HG02642 (cell line): ENCODE measurements at regions not wholly inside any gene's neighbourhood (a gene's known extent, or its start where the extent isn't known, plus 50 kb on each side); places are given as distances from the start of the nearest gene placed in this dataset.

Source experiments
- ATAC-seq: cut with Tn5 transposase; IDR thresholded peaks from one replicate; pipeline ENCODE4 v1.9.1; 2021; ENCODE audit warnings: mild to moderate bottlenecking; ENCODE audit not compliant: unreplicated experiment, poor library complexity

GRCh38 chr3:135771760-135772159 is 193.8 kb upstream of the PPP2R3A start:
- ATAC-seq, result no peak

DNA sequence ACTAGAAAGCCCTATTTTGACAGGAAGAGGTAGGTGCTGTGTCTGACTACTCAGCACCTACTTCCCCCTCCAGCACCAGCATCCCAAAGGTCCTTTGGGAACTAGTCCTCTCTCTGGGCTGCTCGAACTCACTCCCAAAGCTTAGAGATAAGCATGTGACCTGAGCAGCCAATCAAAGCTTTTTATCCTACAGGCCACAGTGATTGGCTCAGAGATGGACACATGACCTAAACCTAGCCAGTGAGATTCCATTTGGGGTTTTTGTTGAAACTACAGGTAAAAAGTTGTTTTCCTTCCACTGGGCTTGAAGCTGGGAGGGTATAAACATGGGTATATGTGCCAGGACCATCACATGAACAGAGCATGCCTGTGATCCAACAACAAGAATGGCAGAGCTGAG is 186.5 kb upstream of the PPP2R3A start:
- ATAC-seq, result no peak

GRCh38 chr3:135779590-135780235 is 185.8 kb upstream of the PPP2R3A start:
- no peak for ATAC-seq

- no peak for ATAC-seq
Observed at GRCh38 chr3:135781026-135781815, 184.3 kb upstream of the PPP2R3A start.

DNA sequence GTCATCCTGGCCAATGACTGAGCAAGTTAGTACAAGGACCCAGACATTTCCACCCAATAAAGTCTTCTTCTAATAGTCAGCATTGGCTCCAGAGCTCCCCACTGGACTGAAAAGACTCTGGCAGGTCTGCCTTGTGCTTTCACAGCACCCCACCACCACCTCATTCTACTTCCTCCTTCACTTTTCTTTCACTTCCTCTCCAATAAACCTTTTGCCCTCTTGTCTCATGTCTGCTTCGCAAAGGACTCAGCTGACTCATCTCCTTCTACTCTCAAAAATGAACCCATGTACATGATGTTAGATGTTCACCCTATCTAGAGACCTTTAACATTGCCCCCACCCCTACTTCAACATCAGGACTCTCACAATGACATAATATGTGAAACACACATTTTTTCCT is 181.0 kb upstream of the PPP2R3A start:
- peak; percentile 78 for ATAC-seq

DNA sequence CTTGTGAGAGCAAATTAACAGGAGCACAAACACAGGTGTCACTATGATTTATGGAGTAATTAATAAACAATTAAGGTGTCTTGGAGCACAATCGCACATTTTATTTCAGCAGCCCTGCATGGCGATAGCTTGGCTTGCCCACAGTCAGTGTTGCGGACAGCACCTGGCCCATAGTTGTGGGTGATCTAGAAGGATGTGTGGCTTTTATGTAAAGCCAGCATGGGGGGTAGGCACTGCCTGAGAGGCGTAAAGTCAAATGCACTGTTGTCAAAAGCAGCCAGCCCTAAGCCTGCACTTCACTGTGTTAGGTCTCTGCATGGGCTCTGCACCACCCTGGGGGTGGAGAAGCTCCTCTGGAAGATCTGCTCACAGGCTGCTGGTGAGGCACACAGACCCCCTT is 177.4 kb upstream of the PPP2R3A start:
- no peak for ATAC-seq

DNA sequence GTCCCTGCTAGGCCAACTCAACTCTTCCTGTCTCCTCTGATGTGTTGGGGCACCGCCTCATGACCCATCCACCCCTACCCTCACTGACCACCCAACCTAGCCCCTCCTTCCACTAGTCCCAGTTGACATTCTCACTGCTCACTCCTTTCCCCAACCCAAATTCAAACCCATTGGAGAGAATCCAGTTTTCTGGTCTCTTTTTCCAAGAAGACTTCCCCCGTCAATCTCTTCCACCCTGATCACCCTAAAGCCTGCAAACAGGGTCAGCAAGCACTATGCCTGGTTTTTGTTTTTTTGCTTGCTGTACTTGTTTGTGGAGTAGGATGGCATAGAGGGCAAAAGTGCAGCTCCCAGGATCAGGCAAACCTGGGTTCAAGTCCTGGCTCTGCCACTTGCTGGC is 176.6 kb upstream of the PPP2R3A start:
- ATAC-seq, result no peak

DNA sequence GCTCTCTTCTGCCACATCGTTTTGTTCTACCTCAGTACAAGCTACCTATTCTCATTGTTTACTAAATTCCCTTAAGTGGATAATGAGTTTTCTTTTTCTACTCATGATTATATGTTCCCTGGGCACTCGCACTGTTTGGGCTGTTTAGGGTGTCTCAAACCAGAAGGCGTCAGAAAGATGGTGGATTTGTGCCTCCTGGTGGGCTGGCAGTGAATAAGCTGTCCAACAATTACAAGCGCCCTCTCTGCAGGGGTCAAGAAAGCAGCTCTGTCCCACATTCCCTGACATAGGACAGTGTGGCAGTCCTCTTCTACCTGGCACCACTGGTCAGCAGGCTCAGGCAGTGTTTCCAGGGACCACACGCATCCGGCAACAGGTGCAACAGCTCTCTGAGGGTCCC is 173.4 kb upstream of the PPP2R3A start:
- ATAC-seq, result no peak

DNA sequence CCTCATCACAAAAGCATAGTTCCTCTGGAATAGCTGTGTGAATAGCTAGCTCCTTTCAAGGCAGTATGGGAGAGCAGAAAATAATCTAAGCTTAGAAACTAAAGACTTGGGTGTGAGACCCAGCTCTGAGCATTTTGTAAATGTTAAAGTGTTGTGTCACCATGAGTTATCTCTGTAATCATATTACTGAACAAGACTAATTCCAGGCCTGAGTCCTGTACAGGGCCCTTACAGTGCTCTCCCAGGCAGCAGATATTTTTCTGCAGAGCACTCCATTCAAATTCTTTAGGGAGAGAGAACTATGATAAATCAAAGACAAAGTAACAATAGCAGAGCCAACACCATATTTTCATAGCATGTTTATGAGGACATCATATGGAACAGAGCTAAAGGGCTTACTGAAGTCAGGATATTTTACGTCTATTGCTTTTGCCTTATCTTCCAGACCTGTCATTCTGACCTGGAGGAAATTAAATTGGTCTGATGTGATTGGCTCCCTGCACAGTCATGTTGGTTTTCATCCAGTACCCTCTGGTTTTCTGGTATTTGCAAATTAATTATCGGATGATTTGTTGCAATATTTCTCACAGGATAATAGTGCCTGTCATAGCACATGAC is 172.6 kb upstream of the PPP2R3A start:
- ATAC-seq, result no peak

DNA sequence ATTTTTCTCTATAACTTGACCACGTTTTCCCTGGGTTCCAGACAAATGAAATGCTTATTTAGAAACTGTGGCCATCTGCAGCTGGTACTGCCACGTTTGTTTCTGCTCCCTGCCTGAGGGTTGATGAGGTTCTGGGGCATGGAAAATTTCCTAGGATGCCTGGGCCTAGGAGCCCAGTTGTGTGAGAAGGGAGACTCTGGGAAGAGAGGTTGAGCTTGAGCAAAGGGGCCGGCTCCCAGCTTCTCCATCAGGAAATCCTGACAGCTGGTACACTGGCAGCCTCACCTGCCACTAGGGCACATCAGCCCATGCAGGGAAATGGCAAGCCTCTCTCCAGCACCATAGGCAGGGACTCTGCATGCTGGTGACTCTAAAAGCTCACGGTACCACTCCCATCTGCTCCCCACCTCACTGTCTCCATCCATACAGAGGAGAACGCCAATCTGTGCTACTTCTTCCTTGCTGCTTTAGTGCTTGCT is 165.4 kb upstream of the PPP2R3A start:
- no peak for ATAC-seq

DNA sequence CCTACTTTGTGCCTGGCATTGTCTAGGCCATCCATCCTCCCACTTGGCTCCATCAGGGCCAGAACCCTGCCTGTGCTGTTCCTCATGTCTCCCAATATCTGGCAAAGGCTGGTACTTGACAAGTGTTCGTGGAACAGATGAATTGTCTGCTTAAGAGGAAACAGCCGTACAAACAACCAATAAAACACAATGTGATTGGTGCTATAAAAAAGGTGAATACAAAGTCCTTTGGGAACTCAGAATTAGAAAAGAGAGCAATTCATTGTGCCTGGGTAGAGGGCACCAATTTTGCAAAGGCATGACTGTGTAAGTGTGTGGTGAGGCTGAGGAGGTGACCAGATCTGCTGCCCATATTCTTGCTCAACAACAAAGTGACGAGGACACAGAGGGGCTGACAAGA is 164.5 kb upstream of the PPP2R3A start:
- ATAC-seq, result no peak

GRCh38 chr3:135802171-135802570 is 163.4 kb upstream of the PPP2R3A start:
- ATAC-seq, result no peak

DNA sequence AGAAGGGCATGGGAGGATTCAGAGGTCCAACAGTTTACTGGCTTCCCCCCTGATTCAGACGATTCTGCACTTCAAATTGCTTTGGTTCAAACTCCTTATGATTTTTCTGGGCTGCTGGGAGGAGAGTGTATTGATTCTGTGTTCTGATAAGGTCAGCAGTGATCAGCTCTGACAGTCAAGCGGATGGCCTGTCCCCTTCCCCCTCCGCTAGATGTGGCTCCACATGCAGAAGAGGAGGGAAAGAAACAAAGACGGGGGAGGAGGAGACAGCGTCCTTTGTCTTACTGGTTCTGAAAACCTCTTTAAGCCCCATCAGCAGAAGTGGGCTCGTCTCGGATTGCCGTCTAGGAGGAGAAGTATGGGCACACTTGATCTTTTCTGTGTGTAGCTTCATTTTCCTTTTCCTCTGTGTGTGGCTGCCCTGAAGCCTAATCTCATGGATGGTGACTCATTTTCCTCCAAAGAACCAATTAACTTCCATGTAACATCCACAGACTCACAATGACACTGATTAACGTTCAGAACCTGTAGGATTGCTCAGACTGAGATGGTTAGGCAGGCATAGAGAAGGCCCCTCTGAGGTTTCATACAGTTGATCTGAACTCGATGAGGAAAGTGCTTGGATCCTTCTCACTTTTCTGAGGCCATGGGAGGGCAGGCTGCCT is 162.4 kb upstream of the PPP2R3A start:
- no peak for ATAC-seq

- ATAC-seq, result no peak
Observed at GRCh38 chr3:135805752-135806151, 159.8 kb upstream of the PPP2R3A start.

GRCh38 chr3:135806317-135806716 is 159.2 kb upstream of the PPP2R3A start:
- no peak for ATAC-seq

DNA sequence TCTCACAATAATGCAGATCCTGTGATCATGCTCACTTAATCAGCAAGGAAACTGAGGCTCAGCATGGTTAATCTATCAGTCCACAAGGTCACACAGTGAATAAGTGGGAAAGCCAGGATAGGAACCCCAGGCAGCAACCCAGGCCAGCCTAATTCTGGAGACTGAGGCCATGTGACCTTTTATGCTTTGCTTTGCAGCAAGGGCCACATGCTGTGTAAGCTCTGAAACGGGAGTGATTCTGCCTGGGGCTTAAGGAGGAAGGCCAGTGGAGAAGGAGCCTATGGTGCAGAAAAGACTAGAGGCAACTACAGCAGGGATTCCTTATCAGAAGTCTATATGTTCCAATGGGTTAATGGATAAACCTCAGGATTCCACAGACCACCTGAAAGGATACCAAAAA is 157.6 kb upstream of the PPP2R3A start:
- no peak for ATAC-seq

DNA sequence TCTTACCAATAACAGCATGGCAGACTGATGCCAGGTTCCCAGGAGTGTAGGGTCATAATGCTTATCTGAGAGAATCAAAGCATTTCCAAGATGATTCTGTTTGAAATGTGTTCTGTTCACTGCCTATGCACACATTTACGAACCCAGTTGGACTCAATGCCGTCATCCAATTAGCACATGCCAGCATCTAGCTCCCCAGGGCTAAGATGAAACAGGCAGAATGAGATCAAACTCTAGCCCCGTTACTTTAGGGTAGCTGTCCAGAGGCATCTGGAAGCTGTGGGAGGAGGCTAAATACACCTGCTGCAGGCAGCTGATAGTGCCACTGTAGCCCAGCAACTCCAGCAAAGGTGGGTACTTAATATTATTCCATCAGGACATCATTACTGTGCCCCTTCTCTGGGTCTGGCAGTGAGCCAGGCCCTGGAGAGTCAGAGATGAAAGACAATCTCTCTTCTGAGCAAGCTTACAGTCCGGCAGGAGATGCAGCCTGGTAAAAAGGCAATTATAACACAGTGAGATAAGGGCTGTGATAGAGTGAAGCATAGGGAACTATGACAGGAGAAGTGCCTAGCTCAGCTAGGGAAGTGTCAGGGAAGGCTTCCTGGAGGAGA is 156.4 kb upstream of the PPP2R3A start:
- ATAC-seq, result no peak

DNA sequence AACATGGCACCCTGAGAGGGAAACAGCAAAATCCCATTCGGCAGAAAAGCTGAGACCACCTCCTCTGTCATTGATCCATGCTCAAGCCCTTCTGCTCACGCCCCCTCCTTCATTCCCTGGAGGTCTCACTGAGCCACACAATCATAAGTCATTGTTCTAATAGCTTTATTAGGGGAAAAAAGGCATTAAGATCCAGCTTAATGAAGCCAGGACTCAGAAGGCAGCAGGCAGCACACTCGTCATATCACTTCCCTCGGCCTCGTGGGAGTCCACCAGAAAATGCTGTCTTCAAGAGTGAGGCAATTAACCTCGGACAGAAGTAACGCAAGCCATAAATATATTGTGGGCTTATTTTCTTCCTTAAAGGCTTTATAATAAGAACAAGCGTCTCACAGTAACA is 153.9 kb upstream of the PPP2R3A start:
- no peak for ATAC-seq

DNA sequence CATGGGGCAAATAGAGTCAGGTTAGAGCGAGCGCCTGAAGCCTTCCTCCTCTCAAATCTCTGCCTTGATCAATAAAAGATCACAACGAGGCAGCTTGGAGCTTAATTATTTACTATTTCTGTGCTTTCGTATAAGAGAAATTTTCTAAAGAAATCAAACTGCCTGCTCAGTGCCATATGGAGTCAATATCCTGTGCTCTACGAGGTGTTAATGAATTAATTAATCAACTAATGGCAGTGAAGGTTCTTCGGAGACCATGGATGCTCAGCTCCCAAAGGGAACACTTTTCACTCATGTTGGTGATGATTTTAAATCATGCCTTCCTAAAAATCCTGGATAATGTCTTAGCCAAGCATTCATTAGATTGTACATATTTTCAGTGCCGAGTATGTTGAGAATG is 153.5 kb upstream of the PPP2R3A start:
- ATAC-seq, result no peak

DNA sequence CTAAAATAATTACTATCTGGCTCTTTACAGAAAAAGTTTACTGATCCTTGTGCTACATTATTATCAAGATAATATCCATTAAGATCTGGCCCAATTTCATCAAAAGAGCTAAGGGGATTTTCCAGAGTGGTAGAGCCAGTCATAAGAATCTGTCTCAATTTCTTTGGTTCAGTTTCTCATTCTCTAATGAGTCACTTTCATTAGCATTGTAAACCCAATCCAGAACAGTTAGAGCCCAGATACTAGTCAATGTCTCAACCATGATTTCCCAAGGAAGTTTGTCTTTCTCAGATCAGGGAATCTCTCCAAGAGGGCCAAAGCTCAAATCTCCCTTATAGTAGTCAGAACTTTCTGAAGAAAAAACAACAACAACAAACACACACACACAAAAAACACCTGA is 131.1 kb upstream of the PPP2R3A start:
- ATAC-seq, result no peak
